ENCODE measurements at regions not wholly inside any gene's neighbourhood (a gene's known extent, or its start where the extent isn't known, plus 50 kb on each side); places are given as distances from the start of the nearest gene placed in this dataset.

- TF ChIP-seq POLR2A (IDR thresholded peaks at IDR 0.05) = no peak
- no peak for TF ChIP-seq CTCF (IDR thresholded peaks at IDR 0.05)
These were observed 123.2 kb downstream of the AQP9 start for GRCh38 chr15:58261368-58261767.
